H1 (cell line): ENCODE measurements at regions not wholly inside any gene's neighbourhood (a gene's known extent, or its start where the extent isn't known, plus 50 kb on each side); places are given as distances from the start of the nearest gene placed in this dataset.

Experiments
- BCL11A ChIP-seq, 2 experiments: IDR thresholded peaks; one replicate each; pipeline ENCODE4 v1.6.1; 2011; ENCODE audit warnings: low read depth in 2 of 2, low read length in 2 of 2, mild to moderate bottlenecking in 2 of 2
- CTCF ChIP-seq, 3 experiments: IDR thresholded peaks; 1 replicate in 2 of 3; 2 replicates in 1 of 3; pipeline versions ENCODE4 v1.5.1 to v1.6.1; 2011; ENCODE audit warnings: low read length in 3 of 3, mild to moderate bottlenecking in 3 of 3, inconsistent platforms in 2 of 3, low read depth in 1 of 3, moderate library complexity in 1 of 3; ENCODE audit not compliant: insufficient read depth in 1 of 3; ENCODE audit errors: control extremely low read depth in 1 of 3
- EZH2 ChIP-seq: fragments of 200-600 bp; sonication (generic); IDR thresholded peaks from 2 replicates; pipeline ENCODE4 v1.7.1; 2012; ENCODE audit warnings: low read depth, mild to moderate bottlenecking, moderate library complexity, low read length, inconsistent platforms; ENCODE audit not compliant: severe bottlenecking
- NRF1 ChIP-seq: IDR thresholded peaks from 2 replicates; pipeline ENCODE4 v1.6.1; 2011; ENCODE audit warnings: mild to moderate bottlenecking, low read depth, low read length, improper control_type of control experiment
- POLR2AphosphoS5 ChIP-seq: IDR thresholded peaks from 2 replicates; pipeline ENCODE4 v1.6.1; 2011; ENCODE audit warnings: low read depth, low read length
- RAD21 ChIP-seq, 2 experiments: IDR thresholded peaks in 1 of 2; conservative IDR thresholded peaks in 1 of 2; 2 replicates each; pipeline ENCODE4 v1.6.1; 2011; ENCODE audit warnings: low read depth in 2 of 2, low read length in 2 of 2, improper control_type of control experiment in 1 of 2, inconsistent platforms in 1 of 2, mild to moderate bottlenecking in 1 of 2, moderate library complexity in 1 of 2
- RFX5 ChIP-seq: IDR thresholded peaks from 2 replicates; pipeline ENCODE4 v1.6.1; 2011; ENCODE audit warnings: low read depth, low read length, improper control_type of control experiment, borderline replicate concordance
- SIRT6 ChIP-seq: IDR thresholded peaks from one replicate; pipeline ENCODE4 v1.7.1; 2012; ENCODE audit warnings: low read length, inconsistent platforms
- TAF1 ChIP-seq: IDR thresholded peaks from 2 replicates; pipeline ENCODE4 v1.6.1; 2011; ENCODE audit warnings: mild to moderate bottlenecking, low read depth, low read length
- YY1 ChIP-seq: IDR thresholded peaks from 2 replicates; pipeline ENCODE4 v1.6.1; 2011; ENCODE audit warnings: low read depth, mild to moderate bottlenecking, low read length

- no peak for TF ChIP-seq CTCF (IDR thresholded peaks at IDR 0.05; ENCODE audit: control extremely low read depth in 1 of 3, insufficient read depth in 1 of 3, low read depth in 1 of 3, low read length in 3 of 3)
- TF ChIP-seq EZH2: no peak
- TF ChIP-seq POLR2AphosphoS5: no peak
- no peak for TF ChIP-seq SIRT6
- TF ChIP-seq NRF1: no peak
- no peak for TF ChIP-seq YY1
- TF ChIP-seq RAD21 (IDR thresholded peaks at IDR 0.05 in 1 of 2, conservative IDR thresholded peaks at IDR 0.05 in 1 of 2; ENCODE audit: low read depth in 2 of 2, low read length in 2 of 2): no peak
- no peak for TF ChIP-seq TAF1
- no peak for TF ChIP-seq BCL11A (IDR thresholded peaks at IDR 0.05; ENCODE audit: low read depth in 2 of 2, low read length in 2 of 2)
- TF ChIP-seq RFX5: no peak
Observed at GRCh38 chr9:4389755-4390154, 89.9 kb upstream of the GLIS3 start.
